GM19467 (cell line): ENCODE measurements at regions not wholly inside any gene's neighbourhood (a gene's known extent, or its start where the extent isn't known, plus 50 kb on each side); places are given as distances from the start of the nearest gene placed in this dataset.

Source experiments
- ATAC-seq: cut with Tn5 transposase; IDR thresholded peaks from one replicate; pipeline ENCODE4 v1.9.1; 2021; ENCODE audit warnings: mild to moderate bottlenecking, moderate library complexity; ENCODE audit not compliant: unreplicated experiment

- ATAC-seq = no peak
These were observed 65.0 kb upstream of the MEIS2 start for GRCh38 chr15:37165395-37165794.

- ATAC-seq = no peak
These were observed 66.1 kb upstream of the MEIS2 start for GRCh38 chr15:37166402-37166801.

GRCh38 chr15:37181339-37181738 lies 81.0 kb upstream of the MEIS2 start:
- ATAC-seq = no peak

DNA sequence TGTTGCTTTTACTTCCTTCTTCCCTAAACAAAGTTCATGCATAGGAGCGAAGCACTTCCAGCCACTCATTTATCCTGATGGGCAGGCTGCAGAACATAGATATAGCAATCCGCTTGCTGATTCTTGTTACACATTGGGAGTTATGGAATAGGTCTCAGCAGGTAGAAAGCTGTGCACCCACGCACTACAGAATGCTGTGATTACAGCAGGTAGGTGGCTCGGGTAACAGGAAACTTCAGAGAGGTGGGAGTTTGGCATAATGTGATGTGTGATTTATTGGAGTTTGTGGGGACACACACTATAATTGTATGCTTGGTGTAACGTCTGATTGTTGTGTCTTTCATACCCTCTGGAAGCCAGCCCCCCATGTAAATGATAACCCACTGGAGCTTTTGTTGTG lies 99.2 kb upstream of the MEIS2 start:
- ATAC-seq = no peak

DNA sequence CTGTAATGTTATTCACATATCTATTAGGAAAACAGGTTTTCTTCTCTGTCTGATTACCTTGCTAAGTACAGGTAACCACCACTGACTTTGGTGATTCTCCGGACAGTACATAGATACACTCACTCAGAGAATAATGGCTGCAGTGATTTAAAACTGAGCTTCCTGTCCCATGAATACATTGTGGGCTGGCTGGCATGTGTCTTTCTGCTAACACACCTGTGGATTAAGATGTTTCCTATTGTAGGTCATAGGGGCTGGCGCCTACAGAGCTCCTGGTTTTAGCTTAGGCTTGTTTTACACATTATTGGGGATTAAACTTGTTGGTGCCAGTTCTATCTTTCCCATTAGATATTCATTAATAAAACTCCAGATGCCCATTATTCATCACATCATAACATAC lies 102.7 kb upstream of the MEIS2 start:
- ATAC-seq = no peak

DNA sequence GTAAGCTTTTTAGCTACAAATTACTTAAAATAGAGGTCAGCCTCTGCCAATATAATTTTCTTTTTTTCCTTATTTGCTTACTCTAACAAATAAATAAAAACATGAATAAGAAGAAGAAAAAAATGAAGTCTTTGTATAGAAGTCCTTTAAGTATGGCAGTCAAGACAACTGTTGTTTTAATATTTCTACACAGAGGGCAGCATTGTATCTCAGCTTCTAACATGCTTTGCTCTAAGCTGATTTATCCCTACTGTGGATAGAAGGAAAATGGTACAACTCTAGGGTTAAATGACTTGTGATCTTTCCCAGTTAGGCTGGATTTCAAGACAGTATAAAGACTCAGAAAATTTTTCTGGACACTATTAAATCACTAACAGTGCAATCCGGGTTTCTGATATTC lies 104.3 kb upstream of the MEIS2 start:
- ATAC-seq = no peak

- ATAC-seq = no peak
These were observed 106.3 kb upstream of the MEIS2 start for GRCh38 chr15:37206690-37207089.

DNA sequence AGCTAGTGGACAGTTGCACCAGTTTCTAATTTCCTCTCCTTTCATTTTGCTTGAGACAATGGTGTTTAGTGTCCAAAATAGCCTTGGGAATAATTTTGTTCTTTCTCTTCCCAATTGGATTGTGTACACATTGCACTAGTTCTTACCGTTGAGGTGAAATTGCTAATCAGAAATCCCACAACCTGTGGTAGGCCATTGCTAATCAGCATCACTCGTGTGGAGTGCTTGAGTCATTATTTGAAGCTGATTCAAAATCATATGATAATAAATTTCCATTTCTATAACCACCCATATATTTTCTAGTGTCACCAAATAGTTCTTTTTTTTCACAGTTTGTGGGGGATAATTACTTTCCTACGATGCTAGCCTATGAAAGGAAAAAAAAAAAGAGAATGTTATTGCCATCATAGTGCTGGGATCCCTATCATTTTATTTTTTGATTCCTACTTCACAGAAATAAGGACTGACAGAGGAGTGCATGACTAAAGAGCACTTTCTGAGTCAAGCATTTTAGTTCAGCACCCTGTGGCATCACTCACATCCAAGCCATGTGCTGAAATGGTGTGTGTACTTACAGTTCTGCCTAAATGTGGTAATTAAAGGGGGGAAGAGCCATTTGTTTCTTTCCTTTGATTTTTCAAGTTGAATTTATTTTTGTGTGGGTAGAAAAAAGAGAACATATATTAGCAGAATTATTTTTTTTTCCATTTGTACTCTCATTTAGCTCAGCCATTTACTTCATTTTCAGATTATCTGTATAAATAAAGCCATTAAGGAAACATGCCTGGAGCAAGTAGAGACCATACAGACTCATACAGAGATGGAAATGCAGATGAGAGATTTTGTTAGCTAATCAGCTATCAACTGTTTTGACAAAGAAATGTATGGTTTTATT lies 108.0 kb upstream of the MEIS2 start:
- no peak for ATAC-seq

DNA sequence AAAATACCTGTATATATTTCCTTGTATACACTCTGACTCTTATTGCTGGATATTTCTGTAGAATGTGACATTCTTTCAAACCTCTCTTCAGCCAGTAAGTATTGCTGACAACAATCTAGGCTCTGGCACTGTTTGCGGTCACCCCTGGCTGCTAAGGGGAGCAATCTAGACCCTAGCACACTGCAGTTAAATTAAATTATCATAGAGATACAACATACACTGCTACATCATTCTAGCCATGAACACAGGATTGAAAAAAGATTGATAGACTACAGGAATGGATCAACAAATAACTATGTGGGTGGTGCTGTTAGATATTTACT lies 108.7 kb upstream of the MEIS2 start:
- ATAC-seq = no peak

- ATAC-seq = no peak
These were observed 117.2 kb upstream of the MEIS2 start for GRCh38 chr15:37217567-37217966.

- ATAC-seq = no peak
These were observed 118.1 kb upstream of the MEIS2 start for GRCh38 chr15:37218351-37218916.

GRCh38 chr15:37219211-37219701 lies 118.9 kb upstream of the MEIS2 start:
- ATAC-seq = no peak

- ATAC-seq = no peak
These were observed 120.8 kb upstream of the MEIS2 start for GRCh38 chr15:37220949-37221670.

GRCh38 chr15:37221671-37222145 lies 121.4 kb upstream of the MEIS2 start:
- ATAC-seq = no peak

DNA sequence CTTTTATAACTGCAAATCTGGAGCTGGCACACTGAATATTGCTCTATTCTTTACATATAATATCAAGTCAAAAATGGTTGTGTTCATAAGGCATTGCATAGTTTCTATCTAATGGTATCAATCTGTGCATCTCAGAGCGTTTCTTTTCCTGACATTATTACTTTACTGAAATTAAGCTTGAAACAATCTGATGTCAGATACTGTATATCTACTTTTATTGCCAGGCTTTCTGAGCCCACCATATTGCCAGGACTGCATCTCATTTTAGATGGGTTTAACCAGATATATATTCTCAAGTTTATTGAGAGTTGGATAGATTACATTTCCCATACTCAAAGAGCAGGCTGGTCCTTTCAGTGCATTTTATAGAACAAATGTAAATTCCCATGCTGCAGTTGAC lies 122.7 kb upstream of the MEIS2 start:
- no peak for ATAC-seq

- ATAC-seq = no peak
These were observed 129.7 kb upstream of the MEIS2 start for GRCh38 chr15:37229855-37230619.

DNA sequence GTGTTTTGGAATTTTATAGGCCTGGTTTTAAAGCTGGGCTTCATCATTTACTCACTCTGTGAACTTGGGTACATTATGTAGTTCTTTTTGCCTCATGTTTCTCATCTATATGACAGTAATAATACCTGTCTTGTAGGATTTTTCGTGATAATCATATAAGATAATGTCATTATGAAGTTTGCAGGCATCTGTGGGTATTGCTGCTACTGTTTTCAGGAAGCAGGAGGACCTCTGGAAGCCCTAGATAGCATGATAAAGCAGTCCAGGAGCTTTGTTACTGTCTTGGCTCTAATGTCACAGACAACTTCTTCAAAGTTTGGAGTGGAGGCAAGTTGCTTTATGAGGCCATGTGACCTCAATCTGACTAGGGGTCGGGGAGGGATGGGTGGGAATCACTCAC lies 145.0 kb upstream of the MEIS2 start:
- ATAC-seq = no peak

DNA sequence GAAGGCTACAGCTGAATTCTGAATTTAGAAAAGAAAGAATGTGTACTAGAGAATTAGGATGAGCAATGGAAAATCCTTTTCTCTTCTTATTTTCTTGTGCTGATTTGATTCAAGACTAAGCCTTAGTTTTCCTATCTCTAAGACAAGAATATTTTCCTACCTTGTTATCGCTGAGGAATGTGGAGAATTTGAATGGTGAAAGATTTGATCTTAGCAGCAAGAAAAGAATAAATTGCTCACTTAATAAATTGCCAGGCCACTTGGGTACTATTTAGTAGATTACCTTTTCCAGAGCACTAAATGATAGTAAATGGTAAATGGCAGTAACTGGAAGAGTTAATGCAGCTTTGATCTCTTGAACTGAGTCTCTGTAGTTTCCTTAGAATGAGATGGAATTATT lies 145.7 kb upstream of the MEIS2 start:
- ATAC-seq = no peak

DNA sequence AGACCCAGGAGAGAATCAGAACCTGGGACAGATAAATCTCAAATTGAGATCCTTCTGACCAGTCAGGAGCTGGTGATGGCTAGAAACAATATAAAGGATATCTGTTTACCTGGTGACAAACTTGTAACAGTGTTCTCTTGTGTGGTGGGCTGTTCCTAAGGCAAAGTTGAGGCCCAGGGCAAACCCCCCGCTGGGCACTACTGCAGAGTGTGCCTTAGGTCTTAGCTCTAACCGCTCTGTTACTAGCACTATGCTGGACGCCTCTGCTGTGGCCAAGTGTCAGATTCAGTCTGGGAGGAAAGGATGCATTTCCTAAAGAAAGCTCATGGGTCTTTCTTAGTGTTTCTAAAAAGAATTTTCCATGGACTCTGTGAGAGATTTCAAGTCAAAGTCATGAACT lies 146.5 kb upstream of the MEIS2 start:
- no peak for ATAC-seq

DNA sequence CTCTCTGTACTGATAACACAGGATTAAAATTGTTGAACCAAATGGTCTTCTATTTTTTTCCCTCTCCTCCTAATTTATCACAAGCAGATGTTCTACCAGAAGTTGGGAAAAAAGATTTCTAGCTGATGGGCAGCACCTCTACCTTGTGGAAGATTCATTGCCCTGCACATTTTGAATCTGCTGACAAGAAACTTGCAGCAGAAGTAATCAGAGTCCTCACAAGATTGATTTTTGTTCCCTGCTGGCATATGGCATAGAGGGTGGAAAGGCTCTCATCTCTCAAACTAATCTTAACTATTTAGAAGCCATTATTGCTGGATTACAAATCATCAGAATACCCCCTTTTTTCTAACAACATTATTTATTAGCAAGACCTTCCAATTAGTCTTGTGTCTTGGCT lies 148.9 kb upstream of the MEIS2 start:
- ATAC-seq = no peak

- no peak for ATAC-seq
These were observed 152.2 kb upstream of the MEIS2 start for GRCh38 chr15:37252530-37252929.
